Chondrocyte (in vitro differentiated cells): ENCODE measurements at regions not wholly inside any gene's neighbourhood (a gene's known extent, or its start where the extent isn't known, plus 50 kb on each side); places are given as distances from the start of the nearest gene placed in this dataset.

Experiments
- DNase-seq: peaks from one replicate; pipeline ENCODE4 v3.0.0; 2021; ENCODE audit warnings: mixed read lengths, low spot score
- H3K27ac Mint-ChIP-seq: one replicate; pipeline ENCODE4 v1.8.0; 2021; ENCODE audit warnings: mild to moderate bottlenecking, moderate library complexity, mixed read lengths; ENCODE audit not compliant: unreplicated experiment
- H3K27me3 Mint-ChIP-seq: 2 replicates; pipeline ENCODE4 v1.8.0; 2021; ENCODE audit warnings: low read depth, mixed read lengths
- H3K36me3 Mint-ChIP-seq: 2 replicates; pipeline ENCODE4 v1.8.0; 2021; ENCODE audit warnings: low read depth, mixed read lengths
- H3K4me1 Mint-ChIP-seq: 2 replicates; pipeline ENCODE4 v1.8.0; 2021; ENCODE audit warnings: low read depth, mild to moderate bottlenecking, mixed read lengths
- H3K4me3 Mint-ChIP-seq: one replicate; pipeline ENCODE4 v1.8.0; 2021; ENCODE audit warnings: mild to moderate bottlenecking, moderate library complexity, mixed read lengths; ENCODE audit not compliant: unreplicated experiment
- H3K9me3 Mint-ChIP-seq: 2 replicates; pipeline ENCODE4 v1.8.0; 2021; ENCODE audit warnings: low read depth, mixed read lengths
- TF ChIP-seq, protein P1 (sequence below): fragments of 200-600 bp; sonication (generic); IDR thresholded peaks from 2 replicates; pipeline ENCODE4 v1.5.0; 2021; ENCODE audit warnings: antibody characterized with exemption, mild to moderate bottlenecking, moderate library complexity

DNA sequence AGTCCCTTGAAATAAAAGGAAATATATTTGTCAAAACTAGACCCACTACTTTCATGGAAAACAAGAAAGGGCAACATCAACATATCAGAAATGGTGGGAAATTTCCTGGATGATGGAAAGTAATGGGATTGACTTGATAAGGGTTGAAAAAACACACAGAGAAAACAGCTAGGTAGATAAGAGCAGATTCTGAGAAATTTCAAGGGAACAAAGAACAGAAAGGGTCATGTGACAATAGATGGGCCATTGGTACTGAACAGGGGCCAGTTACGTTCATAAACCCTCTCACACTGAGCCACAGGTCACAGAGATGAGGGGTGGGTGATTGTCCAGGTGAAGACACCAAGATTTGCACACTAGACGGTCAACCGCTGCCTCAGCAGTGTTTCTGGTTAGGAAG lies 98.7 kb downstream of the QPCT start:
- H3K36me3 Mint-ChIP-seq, result no peaks in the 10 kb centered on the region
- no peak overlapping the region for H3K4me3 Mint-ChIP-seq
- no peaks in the 10 kb centered on the region for H3K4me1 Mint-ChIP-seq
- H3K9me3 Mint-ChIP-seq, result no peaks in the 10 kb centered on the region
- H3K27me3 Mint-ChIP-seq, result no peaks in the 10 kb centered on the region
- no peak overlapping the region for H3K27ac Mint-ChIP-seq
- TF ChIP-seq, protein P1, sequence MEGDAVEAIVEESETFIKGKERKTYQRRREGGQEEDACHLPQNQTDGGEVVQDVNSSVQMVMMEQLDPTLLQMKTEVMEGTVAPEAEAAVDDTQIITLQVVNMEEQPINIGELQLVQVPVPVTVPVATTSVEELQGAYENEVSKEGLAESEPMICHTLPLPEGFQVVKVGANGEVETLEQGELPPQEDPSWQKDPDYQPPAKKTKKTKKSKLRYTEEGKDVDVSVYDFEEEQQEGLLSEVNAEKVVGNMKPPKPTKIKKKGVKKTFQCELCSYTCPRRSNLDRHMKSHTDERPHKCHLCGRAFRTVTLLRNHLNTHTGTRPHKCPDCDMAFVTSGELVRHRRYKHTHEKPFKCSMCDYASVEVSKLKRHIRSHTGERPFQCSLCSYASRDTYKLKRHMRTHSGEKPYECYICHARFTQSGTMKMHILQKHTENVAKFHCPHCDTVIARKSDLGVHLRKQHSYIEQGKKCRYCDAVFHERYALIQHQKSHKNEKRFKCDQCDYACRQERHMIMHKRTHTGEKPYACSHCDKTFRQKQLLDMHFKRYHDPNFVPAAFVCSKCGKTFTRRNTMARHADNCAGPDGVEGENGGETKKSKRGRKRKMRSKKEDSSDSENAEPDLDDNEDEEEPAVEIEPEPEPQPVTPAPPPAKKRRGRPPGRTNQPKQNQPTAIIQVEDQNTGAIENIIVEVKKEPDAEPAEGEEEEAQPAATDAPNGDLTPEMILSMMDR, result no peak
- DNase-seq, result no peak

DNA sequence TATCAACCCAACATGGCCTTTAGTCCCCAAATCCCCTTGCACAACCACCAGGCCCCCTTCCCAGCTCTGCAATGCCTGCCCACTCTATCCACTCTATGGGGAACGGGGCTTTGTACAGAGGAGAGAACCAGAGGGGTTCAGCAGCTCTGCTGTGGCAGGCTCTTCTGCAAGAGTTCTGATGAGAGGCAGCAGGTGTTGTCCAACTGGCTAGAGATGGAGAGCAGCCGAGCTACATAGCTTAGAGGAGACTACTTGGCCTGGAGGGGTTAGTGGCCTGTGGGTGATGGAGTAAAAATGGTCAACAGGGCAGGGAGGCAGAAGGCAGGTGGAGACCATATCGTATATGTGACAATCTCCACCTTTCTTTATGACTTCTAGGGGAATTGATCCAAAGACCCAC lies 103.0 kb downstream of the QPCT start:
- no peaks in the 10 kb centered on the region for H3K36me3 Mint-ChIP-seq
- peaks cover 22% of the 10 kb centered on the region for H3K4me1 Mint-ChIP-seq
- no peaks in the 10 kb centered on the region for H3K9me3 Mint-ChIP-seq
- TF ChIP-seq, protein P1, result no peak
- H3K4me3 Mint-ChIP-seq, result no peak overlapping the region
- no peaks in the 10 kb centered on the region for H3K27me3 Mint-ChIP-seq
- H3K27ac Mint-ChIP-seq, result no peak overlapping the region
- DNase-seq, result no peak

DNA sequence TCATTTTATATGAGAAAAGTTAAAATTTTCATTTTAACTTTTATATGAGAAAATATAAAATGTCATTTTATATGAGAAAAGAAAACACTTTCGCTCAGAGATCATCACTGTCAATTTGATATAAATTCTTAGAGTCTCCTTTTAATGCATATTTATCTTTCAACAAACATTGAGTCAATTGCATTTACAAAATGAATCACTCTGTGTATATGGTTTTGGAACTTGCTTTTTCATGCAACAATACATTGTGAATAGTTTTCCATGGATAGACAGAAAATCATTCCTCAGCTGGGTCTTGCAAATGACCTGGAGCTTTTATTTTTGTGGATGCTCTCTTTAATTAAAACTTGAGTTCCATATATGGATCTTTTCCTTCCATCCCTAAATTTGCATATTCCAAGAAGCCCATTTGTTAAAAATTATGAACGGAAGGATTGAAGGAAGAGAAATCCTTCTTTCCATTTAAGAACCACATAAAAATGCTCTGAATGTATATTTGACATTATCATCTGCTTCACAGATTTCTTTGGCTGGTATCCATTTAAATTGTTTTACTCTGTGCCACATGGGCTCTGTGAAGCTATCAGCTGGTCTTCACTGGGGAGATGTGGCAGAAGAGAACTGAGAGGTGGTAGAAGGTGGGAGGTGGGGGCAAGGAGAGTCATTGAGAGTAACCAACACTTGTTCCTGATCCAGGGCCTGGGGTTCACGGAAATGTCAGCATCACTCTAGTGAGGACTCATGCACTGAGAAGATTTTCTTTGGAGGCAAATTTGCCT lies 104.1 kb downstream of the QPCT start:
- no peaks in the 10 kb centered on the region for H3K36me3 Mint-ChIP-seq
- TF ChIP-seq, protein P1, result no peak
- no peak for DNase-seq
- no peak overlapping the region for H3K27ac Mint-ChIP-seq
- H3K4me3 Mint-ChIP-seq, result no peak overlapping the region
- no peaks in the 10 kb centered on the region for H3K9me3 Mint-ChIP-seq
- H3K4me1 Mint-ChIP-seq, result peaks cover 22% of the 10 kb centered on the region
- H3K27me3 Mint-ChIP-seq, result no peaks in the 10 kb centered on the region

DNA sequence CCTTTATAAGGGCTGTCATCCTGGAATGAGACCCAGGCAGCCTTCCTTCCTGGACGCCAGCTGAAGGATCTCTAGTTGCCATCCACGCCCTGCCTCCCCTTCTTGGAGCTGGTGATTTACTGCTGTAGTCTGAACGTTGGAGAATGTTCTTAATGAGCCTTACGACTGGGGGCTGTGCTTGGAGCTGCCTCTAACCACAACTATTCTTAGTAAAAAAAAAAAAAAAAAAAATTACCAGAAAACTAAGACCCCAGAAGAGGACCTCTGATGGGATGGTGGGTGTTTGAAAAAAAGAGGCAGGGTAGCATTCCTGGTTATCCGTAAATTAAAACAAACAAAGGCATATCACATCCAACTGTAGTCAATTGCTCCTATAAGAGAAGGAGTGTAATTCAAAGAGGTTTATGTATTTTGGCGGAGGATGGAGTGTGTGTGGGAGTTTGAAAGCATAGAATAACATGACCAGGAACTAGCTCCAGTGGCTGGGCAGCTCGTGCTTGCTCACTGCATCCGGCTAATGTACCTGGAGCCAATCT lies 105.4 kb downstream of the QPCT start:
- no peaks in the 10 kb centered on the region for H3K9me3 Mint-ChIP-seq
- H3K4me3 Mint-ChIP-seq, result no peak overlapping the region
- no peaks in the 10 kb centered on the region for H3K36me3 Mint-ChIP-seq
- TF ChIP-seq, protein P1, result no peak
- no peak overlapping the region for H3K27ac Mint-ChIP-seq
- H3K4me1 Mint-ChIP-seq, result peaks cover 22% of the 10 kb centered on the region
- DNase-seq, result no peak
- H3K27me3 Mint-ChIP-seq, result no peaks in the 10 kb centered on the region

DNA sequence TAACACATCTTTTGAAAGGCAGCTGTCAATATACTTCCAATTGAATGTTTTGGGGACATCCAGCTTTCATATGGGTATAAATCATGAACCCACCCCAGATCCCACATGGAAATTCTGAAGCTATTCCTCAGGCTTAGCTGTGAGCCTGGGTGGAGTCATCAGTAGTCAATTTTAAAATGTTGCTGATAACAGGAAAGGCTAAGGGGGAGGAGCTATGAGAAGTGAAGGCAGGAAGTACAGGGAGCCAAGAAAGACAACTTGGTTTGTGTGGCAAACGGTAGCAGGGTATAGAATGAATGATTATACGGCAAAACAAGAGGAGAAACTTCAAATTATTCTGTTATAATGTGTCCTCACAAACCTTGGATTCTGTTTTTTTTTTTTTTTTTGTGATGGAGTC lies 108.6 kb downstream of the QPCT start:
- no peak for DNase-seq
- Mint-ChIP-seq H3K27me3 (no peaks in the 10 kb centered on the region), H3K9me3 (no peaks in the 10 kb centered on the region), H3K27ac (no peak overlapping the region), H3K4me1 (peaks cover 40% of the 10 kb centered on the region), H3K4me3 (no peak overlapping the region), H3K36me3 (no peaks in the 10 kb centered on the region)
- TF ChIP-seq, protein P1, result no peak
